LNCAP (cell line): ENCODE measurements at regions not wholly inside any gene's neighbourhood (a gene's known extent, or its start where the extent isn't known, plus 50 kb on each side); places are given as distances from the start of the nearest gene placed in this dataset.

Experiments used
- CTCF ChIP-seq: fragments of 450-650 bp; IDR thresholded peaks from 2 replicates; pipeline ENCODE4 v1.5.1; 2017; ENCODE audit warnings: mild to moderate bottlenecking

GRCh38 chr9:2979957-2980610 lies 136.2 kb upstream of the PUM3 start:
- no peak for TF ChIP-seq CTCF

- TF ChIP-seq CTCF, result no peak
These were observed 128.6 kb upstream of the PUM3 start for GRCh38 chr9:2972475-2972874.

GRCh38 chr9:2970864-2971263 lies 127.0 kb upstream of the PUM3 start:
- TF ChIP-seq CTCF, result no peak

- no peak for TF ChIP-seq CTCF
These were observed 123.9 kb upstream of the PUM3 start for GRCh38 chr9:2967766-2968165.

- no peak for TF ChIP-seq CTCF
These were observed 122.8 kb upstream of the PUM3 start for GRCh38 chr9:2966565-2967300.

GRCh38 chr9:2964470-2964869 lies 120.6 kb upstream of the PUM3 start:
- TF ChIP-seq CTCF, result no peak

- no peak for TF ChIP-seq CTCF
These were observed 119.4 kb upstream of the PUM3 start for GRCh38 chr9:2963307-2963706.
